Ovary (tissue), 7 donors: ENCODE measurements at regions not wholly inside any gene's neighbourhood (a gene's known extent, or its start where the extent isn't known, plus 50 kb on each side); places are given as distances from the start of the nearest gene placed in this dataset.
"Not testable (repeated sequence)": the region's sequence is repeated elsewhere in the genome, so short reads cannot be mapped to it uniquely, and the experiment has no call there.

ENCODE experiments used
- DNase-seq, 5 donors: peaks; one replicate each; pipeline ENCODE4 v3.0.0-alpha.2; 2019 to 2020
- H3K27ac ChIP-seq, 2 donors: fragments of 200-600 bp; one replicate each; pipeline versions ENCODE4 v1.5.1 to v1.8.0; 2019 to 2022
- H3K27me3 ChIP-seq: fragments of 200-600 bp; one replicate; pipeline ENCODE4 v1.8.0; 2022
- H3K36me3 ChIP-seq: fragments of 200-600 bp; sonication (generic); one replicate; pipeline ENCODE4 v1.5.1; 2019
- H3K4me1 ChIP-seq: one replicate; pipeline ENCODE4 v1.8.1; 2013; ENCODE audit warnings: mild to moderate bottlenecking, moderate library complexity; ENCODE audit not compliant: insufficient read depth
- H3K4me3 ChIP-seq: fragments of 200-600 bp; sonication (generic); one replicate; pipeline ENCODE4 v1.5.1; 2017
- H3K9me3 ChIP-seq, 2 donors: fragments of 200-600 bp in 1 of 2; sonication (generic) in 1 of 2; one replicate each; pipeline versions ENCODE4 v1.5.1 to v1.8.1; 2013 to 2019; ENCODE audit warnings: mild to moderate bottlenecking in 1 of 2, moderate library complexity in 1 of 2
- EP300 ChIP-seq: sonication (generic); formaldehyde crosslinking; IDR thresholded peaks from one replicate; pipeline ENCODE4 v1.6.1; 2017; ENCODE audit warnings: antibody characterized with exemption
- POLR2A ChIP-seq: fragments of 450-650 bp; IDR thresholded peaks from one replicate; pipeline ENCODE4 v1.6.1; 2017; ENCODE audit warnings: antibody characterized with exemption, mild to moderate bottlenecking, moderate library complexity
- WGBS, 3 donors: extraction: QIAGEN DNeasy Blood & Tissue Kit in 1 of 3; methylation state at CpG; one replicate each; pipeline versions ENCODE4 v1.1.5 to v1.1.7; 2013 to 2017; 5-methylcytosine and 5-hydroxymethylcytosine counted together
- intact Hi-C, 4 donors: fragments of 100-400 bp; cut with DNase I; formaldehyde crosslinking; loops; one replicate each; pipeline versions ENCODE4 v1.11.0 to v1.15.1; 2022 to 2023
- TF ChIP-seq, protein P1 (sequence below), 3 donors: fragments of 450-650 bp in 2 of 3; fragments of 200-600 bp in 1 of 3; IDR thresholded peaks; one replicate each; pipeline versions ENCODE4 v1.5.1 to v1.8.0; 2016 to 2022; ENCODE audit warnings: antibody characterized with exemption in 3 of 3, mild to moderate bottlenecking in 1 of 3
- donor health status: DM: no; HTN: no; CAD: no; lungs with moderate emphysema.
- donor health status: DM: no; HTN: no; CAD: no.
- donor health status: Bipolar disorder and iron deficiency.
- donor health status: DM: no; HTN: no; CAD: no.
- donor health status: DM: yes; HTN: yes; CAD: no.

GRCh38 chrX:5307416-5307815 is 921.3 kb downstream of the NLGN4X start:
- Histone ChIP-seq H3K36me3 (no peaks in the 10 kb centered on the region), H3K9me3 (no peaks in the 10 kb centered on the region), H3K4me1 (no peaks in the 10 kb centered on the region), H3K4me3 (no peak overlapping the region), H3K27me3 (no peaks in the 10 kb centered on the region), H3K27ac (no peak overlapping the region)
- intact Hi-C loops, result no loop called here
- whole genome bisulfite sequencing, 3 donors, result 44 to 52% (median 44%) methylated on average over 2 of the region's 2 CpGs
- DNase-seq, result no peak
- TF ChIP-seq EP300 (no peak), POLR2A (no peak)
- TF ChIP-seq, protein P1, sequence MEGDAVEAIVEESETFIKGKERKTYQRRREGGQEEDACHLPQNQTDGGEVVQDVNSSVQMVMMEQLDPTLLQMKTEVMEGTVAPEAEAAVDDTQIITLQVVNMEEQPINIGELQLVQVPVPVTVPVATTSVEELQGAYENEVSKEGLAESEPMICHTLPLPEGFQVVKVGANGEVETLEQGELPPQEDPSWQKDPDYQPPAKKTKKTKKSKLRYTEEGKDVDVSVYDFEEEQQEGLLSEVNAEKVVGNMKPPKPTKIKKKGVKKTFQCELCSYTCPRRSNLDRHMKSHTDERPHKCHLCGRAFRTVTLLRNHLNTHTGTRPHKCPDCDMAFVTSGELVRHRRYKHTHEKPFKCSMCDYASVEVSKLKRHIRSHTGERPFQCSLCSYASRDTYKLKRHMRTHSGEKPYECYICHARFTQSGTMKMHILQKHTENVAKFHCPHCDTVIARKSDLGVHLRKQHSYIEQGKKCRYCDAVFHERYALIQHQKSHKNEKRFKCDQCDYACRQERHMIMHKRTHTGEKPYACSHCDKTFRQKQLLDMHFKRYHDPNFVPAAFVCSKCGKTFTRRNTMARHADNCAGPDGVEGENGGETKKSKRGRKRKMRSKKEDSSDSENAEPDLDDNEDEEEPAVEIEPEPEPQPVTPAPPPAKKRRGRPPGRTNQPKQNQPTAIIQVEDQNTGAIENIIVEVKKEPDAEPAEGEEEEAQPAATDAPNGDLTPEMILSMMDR (IDR thresholded peaks at IDR 0.05), result no peak

- WGBS, 3 donors, result 86 to 88% (median 88%) methylated on average over 7 of the region's 7 CpGs
- intact Hi-C loops, result no loop called here
- no peaks in the 10 kb centered on the region for H3K36me3 ChIP-seq
- H3K4me3 ChIP-seq, result no peak overlapping the region
- DNase-seq, result no peak
- no peak for TF ChIP-seq POLR2A
- no peak overlapping the region for H3K27ac ChIP-seq
- no peaks in the 10 kb centered on the region for H3K4me1 ChIP-seq
- H3K9me3 ChIP-seq, result no peaks in the 10 kb centered on the region
- H3K27me3 ChIP-seq, result no peaks in the 10 kb centered on the region
These were observed 922.0 kb downstream of the NLGN4X start for GRCh38 chrX:5306654-5307121.

- no peaks in the 10 kb centered on the region for H3K27me3 ChIP-seq
- H3K9me3 ChIP-seq, result no peaks in the 10 kb centered on the region
- no peaks in the 10 kb centered on the region for H3K36me3 ChIP-seq
- TF ChIP-seq EP300, result no peak
- no peak for TF ChIP-seq POLR2A
- TF ChIP-seq, protein P1 (IDR thresholded peaks at IDR 0.05), result no peak
- no peaks in the 10 kb centered on the region for H3K4me1 ChIP-seq
- no peak for DNase-seq
- intact Hi-C loops, result no loop called here
- 25 to 44% (median 27%) methylated on average over 6 of the region's 6 CpGs for WGBS, 3 donors
- no peak overlapping the region for H3K27ac ChIP-seq
- H3K4me3 ChIP-seq, result no peak overlapping the region
These were observed 923.2 kb downstream of the NLGN4X start for GRCh38 chrX:5305452-5305851.

GRCh38 chrX:5295004-5295403 is 933.7 kb downstream of the NLGN4X start:
- no peaks in the 10 kb centered on the region for H3K4me1 ChIP-seq
- DNase-seq, result no peak
- H3K36me3 ChIP-seq, result no peaks in the 10 kb centered on the region
- H3K9me3 ChIP-seq, result no peaks in the 10 kb centered on the region
- no peak overlapping the region for H3K27ac ChIP-seq
- 90 to 95% (median 94%) methylated on average over 6 of the region's 6 CpGs for WGBS, 3 donors
- TF ChIP-seq, protein P1 (IDR thresholded peaks at IDR 0.05), result no peak
- TF ChIP-seq POLR2A (no peak), EP300 (no peak)
- no peak overlapping the region for H3K4me3 ChIP-seq
- intact Hi-C loops, result no loop called here
- no peaks in the 10 kb centered on the region for H3K27me3 ChIP-seq

GRCh38 chrX:5290635-5291034 is 938.0 kb downstream of the NLGN4X start:
- no peak overlapping the region for H3K27ac ChIP-seq
- DNase-seq, result no peak
- intact Hi-C loops, result no loop called here
- TF ChIP-seq EP300 (no peak), POLR2A (no peak)
- TF ChIP-seq, protein P1 (IDR thresholded peaks at IDR 0.05), result no peak
- H3K4me3 ChIP-seq, result no peak overlapping the region
- 74 to 79% (median 76%) methylated on average over 5 of the region's 5 CpGs for WGBS, 3 donors
- no peaks in the 10 kb centered on the region for H3K9me3 ChIP-seq
- no peaks in the 10 kb centered on the region for H3K36me3 ChIP-seq
- H3K4me1 ChIP-seq, result no peaks in the 10 kb centered on the region
- H3K27me3 ChIP-seq, result no peaks in the 10 kb centered on the region

DNA sequence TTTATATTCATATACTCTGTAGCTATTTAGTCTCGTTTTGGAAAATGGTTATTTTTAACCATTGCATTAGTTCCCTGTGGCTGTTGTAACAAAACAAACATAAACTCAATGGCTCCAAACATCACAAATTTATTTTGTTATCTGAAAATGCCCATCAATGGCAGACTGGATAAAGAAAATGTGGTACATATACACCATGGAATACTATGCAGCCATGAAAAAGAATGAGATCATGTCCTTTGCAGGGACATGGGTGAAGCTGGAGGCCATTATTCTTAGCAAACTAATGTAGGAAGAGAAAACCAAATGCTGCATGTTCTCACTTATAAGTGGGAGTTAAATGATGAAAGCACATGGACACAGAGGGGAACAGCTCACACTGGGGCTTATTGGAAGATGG is 938.7 kb downstream of the NLGN4X start:
- intact Hi-C loops, H3K27me3 ChIP-seq, H3K9me3 ChIP-seq, DNase-seq, H3K36me3 ChIP-seq, H3K4me1 ChIP-seq, H3K4me3 ChIP-seq, H3K27ac ChIP-seq: not testable (repeated sequence)
- WGBS, 3 donors, result 78 to 92% (median 88%) methylated on average over 1 of the region's 1 CpG
